ENCODE measurements at regions not wholly inside any gene's neighbourhood (a gene's known extent, or its start where the extent isn't known, plus 50 kb on each side); places are given as distances from the start of the nearest gene placed in this dataset.

DNA sequence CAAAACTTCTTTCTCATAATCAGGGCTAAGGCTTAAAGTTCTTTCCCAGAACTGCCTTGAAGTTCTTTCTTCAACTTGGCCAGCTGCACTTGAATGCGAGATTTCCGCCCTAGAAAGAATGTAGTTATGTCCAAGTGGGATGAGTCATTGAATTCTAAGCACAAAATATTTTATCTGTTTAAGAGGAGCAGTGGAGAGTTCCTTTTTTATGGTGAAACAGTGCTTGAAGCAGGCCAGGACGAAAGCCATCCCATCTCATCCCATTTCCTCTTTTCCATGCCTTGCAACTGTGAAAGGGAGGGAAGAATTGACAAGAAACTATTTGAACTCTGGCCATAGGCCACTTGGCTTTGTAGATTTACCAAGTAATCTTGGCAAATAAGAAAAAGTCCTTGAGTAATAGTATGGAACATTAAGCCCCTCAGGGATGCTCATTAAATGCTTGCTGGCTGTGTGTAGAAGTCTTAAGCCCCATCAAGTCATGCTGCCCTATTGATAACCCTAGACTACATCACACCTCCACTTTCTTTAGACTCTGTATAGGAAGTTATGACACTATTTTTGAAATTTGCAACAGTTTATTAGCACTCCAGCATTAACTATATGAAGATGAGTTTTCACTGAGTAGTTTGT lies 174.5 kb downstream of the KCTD12 start:
- no peak for DNase-seq (ENCODE audit: low read depth)

DNA sequence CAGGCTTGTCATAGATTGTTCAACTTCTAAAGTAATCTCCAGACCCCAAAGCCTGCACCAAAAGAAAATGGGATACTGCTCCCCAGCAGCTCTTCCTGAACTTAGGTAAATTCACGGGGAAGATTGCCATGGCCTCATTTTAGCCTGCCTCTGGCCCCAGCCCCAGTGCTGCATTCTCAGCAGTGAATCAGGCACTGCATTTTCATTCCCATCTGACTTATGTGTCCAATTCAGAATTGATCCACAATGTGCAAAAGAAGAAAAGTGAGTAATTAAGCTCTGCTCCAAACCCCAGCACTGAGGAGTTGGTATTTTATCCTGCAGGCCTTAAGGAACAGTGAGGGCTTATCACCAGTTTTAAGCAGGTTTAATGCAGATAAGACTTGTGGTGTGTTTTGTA lies 176.4 kb downstream of the KCTD12 start:
- DNase-seq (ENCODE audit: low read depth) = no peak

GRCh38 chr13:76708138-76708688 lies 178.0 kb downstream of the KCTD12 start:
- no peak for DNase-seq (ENCODE audit: low read depth)

- no peak for DNase-seq (ENCODE audit: low read depth)
Observed at GRCh38 chr13:76707360-76707759, 178.8 kb downstream of the KCTD12 start.

- no peak for DNase-seq (ENCODE audit: low read depth)
Observed at GRCh38 chr13:76703621-76704288, 182.4 kb downstream of the KCTD12 start.

DNA sequence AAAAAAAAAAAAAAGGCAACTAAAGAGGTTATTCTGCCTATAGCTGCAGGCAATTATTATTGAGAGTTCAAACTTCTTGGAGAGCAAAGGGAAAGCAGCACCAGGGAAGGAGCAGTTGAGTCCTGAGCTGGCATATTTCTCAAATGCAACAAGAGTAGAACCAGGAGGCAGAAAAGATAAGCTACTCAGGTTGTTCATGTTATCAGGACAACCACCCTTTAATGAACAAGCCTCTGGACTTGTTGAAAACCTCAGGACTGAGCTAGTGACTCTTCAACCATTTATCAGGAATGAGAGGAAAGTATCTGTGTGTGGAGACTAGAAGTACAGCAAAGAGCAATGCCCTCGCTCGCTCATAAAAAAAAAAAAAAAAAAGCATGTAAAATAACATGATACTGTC lies 183.0 kb downstream of the KCTD12 start:
- no peak for DNase-seq (ENCODE audit: low read depth)

DNA sequence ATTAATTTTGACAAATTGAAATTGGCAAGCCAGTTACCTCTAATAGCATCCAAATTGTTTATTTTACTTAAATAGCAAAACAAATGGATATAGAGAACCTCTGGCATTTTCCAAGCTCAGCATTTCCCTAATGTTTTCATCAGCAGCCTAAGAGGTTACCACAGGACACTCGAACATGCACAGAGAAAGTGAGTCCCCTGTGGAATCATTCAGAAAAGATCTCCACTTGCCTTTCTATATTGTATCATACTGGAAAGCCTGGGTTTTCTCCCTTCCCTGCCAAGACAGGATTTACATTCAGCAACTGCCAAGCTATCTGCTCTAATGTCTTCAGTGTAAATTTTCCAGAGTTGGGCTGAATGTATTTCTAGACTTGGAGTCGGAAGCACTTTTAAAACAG lies 188.9 kb downstream of the KCTD12 start:
- DNase-seq (ENCODE audit: low read depth) = no peak

DNA sequence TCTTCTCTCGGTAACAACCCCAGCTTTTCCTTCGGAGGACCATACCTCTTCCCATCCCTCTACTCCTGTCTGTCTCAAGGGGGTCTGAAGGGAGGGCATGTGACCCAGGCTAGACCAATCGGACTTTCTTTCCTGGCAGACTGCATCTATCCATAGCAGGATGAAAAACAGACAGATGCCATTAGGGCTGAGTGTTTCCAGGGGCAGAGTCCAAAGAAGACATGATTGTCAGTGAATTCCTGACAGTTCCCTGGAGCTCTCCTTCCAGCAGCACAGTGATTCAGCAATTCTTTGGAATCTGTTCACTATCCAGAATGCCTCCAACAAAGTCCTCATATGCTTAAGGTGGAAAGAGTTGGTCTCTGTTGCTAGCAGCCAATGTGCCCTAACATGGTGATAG lies 189.8 kb downstream of the KCTD12 start:
- DNase-seq (ENCODE audit: low read depth) = no peak

GRCh38 chr13:76693086-76693485 lies 193.1 kb downstream of the KCTD12 start:
- no peak for DNase-seq (ENCODE audit: low read depth)

- no peak for DNase-seq (ENCODE audit: low read depth)
Observed at GRCh38 chr13:76692346-76692745, 193.9 kb downstream of the KCTD12 start.

DNA sequence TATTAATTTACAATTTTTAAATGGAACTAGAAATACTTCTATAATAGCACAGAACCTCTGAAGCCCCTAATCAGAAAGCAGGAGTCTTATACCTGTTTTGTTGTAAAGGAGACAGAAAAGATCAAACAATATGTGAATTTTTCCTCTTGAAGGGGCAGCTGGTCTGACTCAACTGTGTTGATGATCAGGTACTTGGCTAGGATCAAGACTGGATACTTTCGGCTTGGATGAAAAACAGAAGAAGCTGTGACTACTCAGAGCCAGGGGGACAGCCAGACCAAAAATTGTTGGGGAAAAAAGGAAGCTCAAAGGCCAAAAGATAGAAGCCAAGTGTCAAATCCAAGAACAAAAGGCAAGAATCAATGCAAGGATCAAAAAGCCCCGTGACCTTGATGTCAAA lies 195.6 kb downstream of the KCTD12 start:
- DNase-seq (ENCODE audit: low read depth) = no peak

DNA sequence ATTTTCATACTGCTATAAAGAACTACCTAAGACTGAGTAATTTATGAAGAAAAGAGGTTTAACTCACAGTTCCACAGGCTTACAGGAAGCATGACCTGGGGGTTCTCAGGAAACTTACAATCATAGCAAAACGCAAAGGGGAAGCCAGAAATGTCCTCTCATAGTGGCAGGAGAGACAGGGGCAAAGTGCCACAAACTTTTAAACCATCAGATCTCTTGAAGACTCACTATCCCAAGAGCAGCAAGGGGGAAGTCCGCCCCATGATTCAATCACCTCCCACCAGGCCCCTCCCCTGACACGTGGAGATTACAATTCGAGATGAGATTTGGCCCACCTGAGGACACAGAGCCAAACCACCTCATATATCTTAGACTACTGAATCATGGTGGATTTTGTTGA lies 198.7 kb downstream of the KCTD12 start:
- no peak for DNase-seq (ENCODE audit: low read depth)

GRCh38 chr13:76685938-76686337 lies 200.3 kb downstream of the KCTD12 start:
- no peak for DNase-seq (ENCODE audit: low read depth)

GRCh38 chr13:76684336-76684735 lies 201.9 kb downstream of the KCTD12 start:
- DNase-seq (ENCODE audit: low read depth) = no peak

DNA sequence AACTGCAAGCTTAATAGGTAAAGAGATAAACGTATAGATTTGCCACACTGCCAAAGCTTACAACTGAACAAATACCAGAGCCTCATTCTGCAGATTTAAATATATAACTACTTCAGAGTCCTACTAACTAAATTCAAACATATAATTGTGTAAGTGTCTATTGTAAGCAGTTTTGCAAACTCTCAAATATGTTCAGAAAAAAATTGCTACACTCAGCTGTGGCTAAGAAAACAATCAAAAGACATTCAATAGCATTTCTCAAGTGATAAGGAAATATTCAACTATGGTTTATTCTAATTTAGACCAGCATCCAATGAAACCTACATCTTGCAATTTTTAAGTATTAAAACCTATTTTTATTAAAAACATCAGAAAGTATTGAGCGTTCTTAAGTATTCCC lies 202.4 kb downstream of the KCTD12 start:
- DNase-seq (ENCODE audit: low read depth) = no peak

- DNase-seq (ENCODE audit: low read depth) = no peak
Observed at GRCh38 chr13:76683168-76683567, 203.0 kb downstream of the KCTD12 start.

GRCh38 chr13:76680112-76680511 lies 206.1 kb downstream of the KCTD12 start:
- no peak for DNase-seq (ENCODE audit: low read depth)

- no peak for DNase-seq (ENCODE audit: low read depth)
Observed at GRCh38 chr13:76677043-76677442, 209.2 kb downstream of the KCTD12 start.

DNA sequence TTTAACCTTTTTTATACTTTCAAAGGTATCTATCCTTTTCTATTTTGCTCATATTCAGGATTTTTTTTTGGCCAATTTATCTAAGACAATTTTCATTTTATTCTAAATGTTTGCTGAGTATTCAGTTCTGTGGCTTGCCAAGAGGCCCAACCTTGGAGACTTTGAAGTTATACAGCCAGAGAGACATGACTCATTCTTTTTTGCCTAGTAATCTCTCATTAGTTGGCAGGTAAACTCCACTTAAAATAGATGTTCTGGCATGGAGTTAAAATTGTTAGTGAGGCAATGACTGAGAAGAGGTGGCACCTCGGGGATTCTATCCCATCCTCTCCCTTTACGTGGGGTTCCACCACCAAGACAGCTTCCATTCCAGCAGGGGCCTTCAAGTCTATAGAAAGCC lies 213.8 kb downstream of the KCTD12 start:
- no peak for DNase-seq (ENCODE audit: low read depth)

DNA sequence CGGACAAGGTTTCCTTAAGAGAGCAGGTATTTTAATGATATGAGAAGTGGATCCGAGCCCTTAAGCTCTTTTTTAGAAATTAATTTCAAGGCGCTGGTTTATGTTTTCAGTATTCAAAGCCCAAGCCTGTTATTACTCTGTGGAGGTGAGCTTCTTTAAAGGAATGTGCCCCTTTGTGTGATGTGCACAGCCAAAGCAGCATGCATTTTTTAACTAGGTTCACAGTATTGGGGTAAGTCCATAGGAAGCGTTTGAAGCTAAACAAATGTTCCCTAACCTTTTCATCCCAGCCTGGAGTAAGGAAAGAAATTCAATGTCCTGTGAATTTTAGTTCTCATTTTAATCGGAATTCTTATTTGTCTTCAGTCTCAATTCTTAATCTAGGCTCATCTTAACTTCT lies 217.5 kb downstream of the KCTD12 start:
- DNase-seq (ENCODE audit: low read depth) = no peak

DNA sequence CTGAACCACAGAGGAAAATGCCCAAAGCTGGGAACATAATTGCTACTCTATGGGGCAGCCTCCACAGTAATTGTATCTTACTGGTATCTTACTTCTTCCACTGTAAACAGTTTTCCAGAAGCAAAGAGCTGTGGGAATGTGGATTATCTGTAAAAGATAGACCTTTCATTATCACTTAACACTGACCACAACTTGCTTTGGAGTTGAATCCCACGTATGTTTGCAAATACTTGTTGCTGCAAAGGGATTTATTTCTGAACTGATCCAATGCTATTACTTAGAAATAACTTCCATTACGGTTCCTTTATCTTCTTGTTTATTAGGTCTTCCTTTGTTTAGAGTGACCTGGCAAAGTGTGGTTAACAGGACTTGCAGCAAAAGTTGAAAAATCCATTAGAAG lies 218.1 kb downstream of the KCTD12 start:
- no peak for DNase-seq (ENCODE audit: low read depth)

DNA sequence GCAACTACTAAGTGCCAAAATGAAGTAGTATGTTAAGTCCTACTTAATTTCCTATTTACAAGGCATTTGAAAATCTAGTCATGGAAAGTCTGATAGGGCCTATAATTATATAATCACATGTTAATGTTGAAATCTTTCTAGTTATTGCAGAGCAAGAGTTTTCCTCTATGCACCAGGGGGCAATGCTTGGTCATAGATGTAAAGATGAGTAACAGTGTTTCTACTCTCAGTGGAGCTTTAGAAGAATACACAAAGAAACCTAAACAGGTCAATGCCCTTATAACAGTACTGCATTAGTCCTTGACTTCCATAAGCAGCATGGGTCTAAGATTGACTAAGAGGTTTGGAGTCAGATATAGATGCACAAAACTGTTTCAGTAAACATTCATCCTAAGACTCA lies 218.7 kb downstream of the KCTD12 start:
- DNase-seq (ENCODE audit: low read depth) = no peak

GRCh38 chr13:76663592-76664335 lies 222.4 kb downstream of the KCTD12 start:
- no peak for DNase-seq (ENCODE audit: low read depth)
